A549 (cell line): ENCODE measurements at regions not wholly inside any gene's neighbourhood (a gene's known extent, or its start where the extent isn't known, plus 50 kb on each side); places are given as distances from the start of the nearest gene placed in this dataset.

Experiments
- ATAC-seq, 2 experiments: fragments of 200-7000 bp in 1 of 2; fragments of >200 bp in 1 of 2; cut with Nextera tagmentation in 1 of 2; cut with Tn5 transposase in 1 of 2; 3 replicates each; pipeline versions ENCODE4 v1.8.0 to v1.9.1; 2018 to 2020; ENCODE audit warnings: mild to moderate bottlenecking in 1 of 2, moderate library complexity in 1 of 2
- CTCF ChIA-PET: fragments of 300-600 bp; sonication (Branson Sonifier 250); formaldehyde crosslinking; extraction: SDS; loops from one replicate; lab custom pipeline; 2021; ENCODE audit warnings: antibody characterized with exemption, inconsistent platforms; lab: Yijun Ruan, JAX
- POLR2A ChIA-PET: fragments of 350-600 bp; formaldehyde crosslinking; extraction: SDS; loops from one replicate; lab custom pipeline; 2021; ENCODE audit warnings: antibody characterized with exemption, inconsistent platforms; lab: Yijun Ruan, JAX
- DNase-seq, 2 experiments: peaks; one replicate each; pipeline versions ENCODE4 v3.0.0 to v3.0.0-alpha.2; 2011 to 2016; ENCODE audit warnings: low read depth in 1 of 2, low spot score in 1 of 2
- FAIRE-seq: peaks from 2 replicates; lab custom pipeline; 2011; peaks lifted over from hg19 to GRCh38; lab: Jason Lieb, UNC
- H3K27ac ChIP-seq, 2 experiments: fragments of >200 bp; sonication (Bioruptor Twin); formaldehyde crosslinking; 3 replicates each; pipeline ENCODE4 v1.5.1; 2016 to 2017
- H3K4me1 ChIP-seq: fragments of >200 bp; sonication (Bioruptor Twin); formaldehyde crosslinking; 3 replicates; pipeline ENCODE4 v1.6.1; 2016
- H3K4me2 ChIP-seq: fragments of >200 bp; sonication (Bioruptor Twin); formaldehyde crosslinking; 3 replicates; pipeline ENCODE4 v1.6.1; 2016
- H3K4me3 ChIP-seq: fragments of >200 bp; sonication (Bioruptor Twin); formaldehyde crosslinking; 3 replicates; pipeline ENCODE4 v1.5.1; 2016
- H3K9me3 ChIP-seq: fragments of >200 bp; sonication (Bioruptor Twin); formaldehyde crosslinking; 3 replicates; pipeline ENCODE4 v1.6.1; 2016
- BHLHE40 ChIP-seq: IDR thresholded peaks from 2 replicates; pipeline ENCODE4 v1.6.1; 2012; ENCODE audit warnings: low read depth, low read length, inconsistent platforms
- CEBPB ChIP-seq, 2 experiments: fragments of >200 bp in 1 of 2; sonication (Bioruptor Twin) in 1 of 2; formaldehyde crosslinking in 1 of 2; IDR thresholded peaks; 2 replicates each; pipeline ENCODE4 v1.6.1; 2012 to 2016
- CHD2 ChIP-seq: fragments of 150-350 bp; IDR thresholded peaks from 2 replicates; pipeline ENCODE4 v1.6.1; 2014; ENCODE audit warnings: low read length; ENCODE audit not compliant: partially characterized antibody
- CHD4 ChIP-seq: fragments of 200-600 bp; sonication (generic); IDR thresholded peaks from 2 replicates; pipeline ENCODE4 v1.6.1; 2016; ENCODE audit warnings: antibody characterized with exemption, mild to moderate bottlenecking, borderline replicate concordance
- EP300 ChIP-seq, 2 experiments: fragments of >200 bp; sonication (Bioruptor Twin); formaldehyde crosslinking; IDR thresholded peaks; 2 replicates in 1 of 2; 3 replicates in 1 of 2; pipeline ENCODE4 v1.6.1; 2016 to 2017
- FOSL2 ChIP-seq, 2 experiments: fragments of 450-650 bp in 1 of 2; fragments of >200 bp in 1 of 2; sonication (Bioruptor Twin) in 1 of 2; formaldehyde crosslinking; IDR thresholded peaks; 2 replicates each; pipeline versions ENCODE4 v1.5.0 to v1.6.1; 2016 to 2020; ENCODE audit warnings: mild to moderate bottlenecking in 1 of 2, moderate library complexity in 1 of 2
- FOXS1 ChIP-seq: fragments of 250-450 bp; sonication (Bioruptor Pico); IDR thresholded peaks from 2 replicates; pipeline ENCODE4 v1.5.0; 2020; ENCODE audit warnings: mild to moderate bottlenecking, moderate library complexity
- HDAC2 ChIP-seq: fragments of 200-600 bp; sonication (generic); IDR thresholded peaks from 2 replicates; pipeline ENCODE4 v1.6.1; 2016
- HEYL ChIP-seq: fragments of 250-450 bp; sonication (Bioruptor Pico); IDR thresholded peaks from 2 replicates; pipeline ENCODE4 v1.8.0; 2021; ENCODE audit warnings: mild to moderate bottlenecking, moderate library complexity
- HOXA7 ChIP-seq: fragments of 250-450 bp; sonication (Bioruptor Pico); IDR thresholded peaks from 2 replicates; pipeline ENCODE4 v1.5.0; 2020; ENCODE audit warnings: mild to moderate bottlenecking, moderate library complexity
- HOXB13 ChIP-seq: fragments of 250-450 bp; sonication (Bioruptor Pico); IDR thresholded peaks from 2 replicates; pipeline ENCODE4 v1.5.0; 2020; ENCODE audit warnings: low read depth, mild to moderate bottlenecking, moderate library complexity
- JUN ChIP-seq, 2 experiments: fragments of >200 bp; sonication (Bioruptor Twin); formaldehyde crosslinking; IDR thresholded peaks; 2 replicates in 1 of 2; 3 replicates in 1 of 2; pipeline ENCODE4 v1.6.1; 2016 to 2017
- KDM5A ChIP-seq: fragments of 200-600 bp; sonication (generic); IDR thresholded peaks from 2 replicates; pipeline ENCODE4 v1.6.1; 2016; ENCODE audit warnings: antibody characterized with exemption, mild to moderate bottlenecking
- MAFK ChIP-seq: fragments of 450-650 bp; IDR thresholded peaks from 2 replicates; pipeline ENCODE4 v1.6.1; 2014; ENCODE audit not compliant: partially characterized antibody
- MAZ ChIP-seq: fragments of 150-350 bp; IDR thresholded peaks from 2 replicates; pipeline ENCODE4 v1.6.1; 2014; ENCODE audit warnings: antibody characterized with exemption, low read depth, low read length, borderline replicate concordance
- MYC ChIP-seq: IDR thresholded peaks from 2 replicates; pipeline ENCODE4 v1.6.1; 2012; ENCODE audit warnings: mild to moderate bottlenecking, inconsistent platforms, low read length, improper control_type of control experiment, borderline replicate concordance
- NR3C1 ChIP-seq: fragments of >200 bp; sonication (Bioruptor Twin); formaldehyde crosslinking; IDR thresholded peaks from 3 replicates; pipeline ENCODE4 v1.6.1; 2017
- PHF8 ChIP-seq: fragments of 200-600 bp; sonication (generic); IDR thresholded peaks from 2 replicates; pipeline ENCODE4 v1.6.1; 2016; ENCODE audit warnings: low read depth, mild to moderate bottlenecking, antibody characterized with exemption, moderate library complexity, borderline replicate concordance
- RAD21 ChIP-seq, 2 experiments: fragments of >200 bp in 1 of 2; sonication (Bioruptor Twin) in 1 of 2; formaldehyde crosslinking in 1 of 2; IDR thresholded peaks in 1 of 2; conservative IDR thresholded peaks in 1 of 2; 2 replicates in 1 of 2; 3 replicates in 1 of 2; pipeline ENCODE4 v1.6.1; 2012 to 2018; ENCODE audit warnings: inconsistent platforms in 1 of 2
- RCOR1 ChIP-seq: fragments of 150-350 bp; IDR thresholded peaks from 2 replicates; pipeline ENCODE4 v1.6.1; 2014; ENCODE audit warnings: antibody characterized with exemption, low read length, low read depth
- SREBF2 ChIP-seq: fragments of 450-650 bp; IDR thresholded peaks from 2 replicates; pipeline ENCODE4 v1.6.1; 2014; ENCODE audit warnings: mild to moderate bottlenecking, moderate library complexity
- TFCP2L1 ChIP-seq: fragments of 250-450 bp; sonication (Bioruptor Pico); IDR thresholded peaks from 2 replicates; pipeline ENCODE4 v1.5.0; 2021; ENCODE audit warnings: mild to moderate bottlenecking
- ZC3H11A ChIP-seq: fragments of 450-650 bp; IDR thresholded peaks from 2 replicates; pipeline ENCODE4 v1.6.1; 2014; ENCODE audit warnings: antibody characterized with exemption, mild to moderate bottlenecking
- ZSCAN20 ChIP-seq: fragments of 250-450 bp; sonication (Bioruptor Pico); IDR thresholded peaks from 2 replicates; pipeline ENCODE4 v1.8.0; 2022; ENCODE audit warnings: mild to moderate bottlenecking, moderate library complexity
- WGBS: methylation state at CpG from one replicate; pipeline ENCODE4 v1.1.6; 2017; ENCODE audit errors: missing lambda C conversion rate; 5-methylcytosine and 5-hydroxymethylcytosine counted together
- TF ChIP-seq, protein P1 (sequence below): IDR thresholded peaks from 2 replicates; pipeline ENCODE4 v1.6.1; 2012
- TF ChIP-seq, protein P2 (sequence below): fragments of 250-450 bp; sonication (Bioruptor Pico); IDR thresholded peaks from 2 replicates; pipeline ENCODE4 v1.5.0; 2021; ENCODE audit warnings: mild to moderate bottlenecking, moderate library complexity, borderline replicate concordance
- TF ChIP-seq, protein P3 (sequence below): fragments of >200 bp; sonication (Bioruptor Twin); formaldehyde crosslinking; IDR thresholded peaks from 3 replicates; pipeline ENCODE4 v1.6.1; 2016
- TF ChIP-seq, protein P4 (sequence below): IDR thresholded peaks from 2 replicates; pipeline ENCODE4 v1.6.1; 2012

DNA sequence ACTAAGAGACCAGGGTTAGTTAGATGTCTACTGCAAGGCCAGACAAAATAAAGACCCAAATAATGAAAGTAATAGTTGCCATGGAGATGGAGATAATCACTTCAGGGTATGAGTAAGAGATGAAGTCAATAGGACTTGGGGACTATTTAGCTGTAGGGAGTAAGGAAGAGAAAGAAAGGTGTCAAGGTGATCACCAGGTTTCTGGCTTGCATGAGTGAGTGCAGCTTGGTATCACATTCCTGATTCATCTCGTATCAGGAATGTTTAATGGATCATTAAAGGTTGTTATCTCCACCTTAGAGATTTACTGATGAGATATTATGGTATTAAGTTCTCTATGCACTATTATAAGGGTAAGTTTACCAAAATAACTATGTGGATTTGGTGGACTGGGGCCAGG lies 357.4 kb upstream of the ATP11B start:
- H3K27ac ChIP-seq, result no peak overlapping the region
- TF ChIP-seq KDM5A (no peak), SREBF2 (no peak), RAD21 (conservative IDR thresholded peaks at IDR 0.05 in 1 of 2, IDR thresholded peaks at IDR 0.05 in 1 of 2) (no peak), CEBPB (IDR thresholded peaks at IDR 0.05) (no peak), EP300 (IDR thresholded peaks at IDR 0.05) (no peak), ZSCAN20 (CRISPR knock-in tag) (no peak), CHD4 (no peak), MAZ (no peak), BHLHE40 (no peak), MAFK (no peak), FOSL2 (IDR thresholded peaks at IDR 0.05) (no peak), FOSL2 (CRISPR knock-in tag; IDR thresholded peaks at IDR 0.05) (no peak), JUN (IDR thresholded peaks at IDR 0.05) (no peak), TFCP2L1 (CRISPR knock-in tag) (no peak), FOXS1 (CRISPR knock-in tag) (no peak)
- TF ChIP-seq, protein P1, sequence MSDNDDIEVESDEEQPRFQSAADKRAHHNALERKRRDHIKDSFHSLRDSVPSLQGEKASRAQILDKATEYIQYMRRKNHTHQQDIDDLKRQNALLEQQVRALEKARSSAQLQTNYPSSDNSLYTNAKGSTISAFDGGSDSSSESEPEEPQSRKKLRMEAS, result no peak
- TF ChIP-seq, protein P2, sequence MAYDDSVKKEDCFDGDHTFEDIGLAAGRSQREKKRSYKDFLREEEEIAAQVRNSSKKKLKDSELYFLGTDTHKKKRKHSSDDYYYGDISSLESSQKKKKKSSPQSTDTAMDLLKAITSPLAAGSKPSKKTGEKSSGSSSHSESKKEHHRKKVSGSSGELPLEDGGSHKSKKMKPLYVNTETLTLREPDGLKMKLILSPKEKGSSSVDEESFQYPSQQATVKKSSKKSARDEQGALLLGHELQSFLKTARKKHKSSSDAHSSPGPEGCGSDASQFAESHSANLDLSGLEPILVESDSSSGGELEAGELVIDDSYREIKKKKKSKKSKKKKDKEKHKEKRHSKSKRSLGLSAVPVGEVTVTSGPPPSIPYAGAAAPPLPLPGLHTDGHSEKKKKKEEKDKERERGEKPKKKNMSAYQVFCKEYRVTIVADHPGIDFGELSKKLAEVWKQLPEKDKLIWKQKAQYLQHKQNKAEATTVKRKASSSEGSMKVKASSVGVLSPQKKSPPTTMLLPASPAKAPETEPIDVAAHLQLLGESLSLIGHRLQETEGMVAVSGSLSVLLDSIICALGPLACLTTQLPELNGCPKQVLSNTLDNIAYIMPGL, result no peak
- TF ChIP-seq, all 56 proteins: peak for 0
- ChIA-PET POLR2A (no interaction called here), CTCF (no interaction called here)
- H3K9me3 ChIP-seq, result no peaks in the 10 kb centered on the region
- H3K4me1 ChIP-seq, result no peaks in the 10 kb centered on the region
- H3K4me3 ChIP-seq, result no peak overlapping the region
- FAIRE-seq, result no peak
- WGBS, result 8% methylated on average over 1 of the region's 1 CpG
- DNase-seq, result no peak
- no peak for ATAC-seq
- no peak overlapping the region for H3K4me2 ChIP-seq

DNA sequence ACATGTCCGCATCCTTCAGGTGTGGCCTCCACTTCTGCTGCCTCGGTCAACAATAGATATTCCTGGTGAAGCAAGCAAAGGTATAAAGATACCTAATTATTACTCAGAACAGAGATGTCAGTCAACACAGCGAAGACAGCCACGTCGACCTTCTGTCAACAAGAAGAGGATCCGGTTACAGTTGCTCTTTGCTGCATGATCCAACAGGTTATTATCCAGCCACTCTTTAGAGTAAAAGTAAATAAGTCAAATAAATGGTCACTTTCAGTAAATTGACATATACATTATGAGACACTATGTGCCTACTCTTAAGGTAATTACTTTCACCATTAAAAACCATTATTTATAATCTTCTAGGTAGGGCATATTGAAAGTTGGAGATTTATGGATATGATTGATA lies 356.8 kb upstream of the ATP11B start:
- H3K4me1 ChIP-seq, result no peaks in the 10 kb centered on the region
- no peak overlapping the region for H3K4me3 ChIP-seq
- FAIRE-seq (no peak), ATAC-seq (no peak), DNase-seq (no peak)
- CTCF ChIA-PET, result no interaction called here
- no peak overlapping the region for H3K27ac ChIP-seq
- POLR2A ChIA-PET, result no interaction called here
- 21% methylated on average over 6 of the region's 6 CpGs for WGBS
- H3K9me3 ChIP-seq, result no peaks in the 10 kb centered on the region
- TF ChIP-seq KDM5A, result no peak
- TF ChIP-seq RCOR1, result no peak
- TF ChIP-seq CEBPB (IDR thresholded peaks at IDR 0.05), result no peak
- no peak for TF ChIP-seq BHLHE40
- TF ChIP-seq NR3C1, result no peak
- no peak for TF ChIP-seq MAFK
- TF ChIP-seq HEYL (CRISPR knock-in tag), result no peak
- TF ChIP-seq HDAC2, result no peak
- TF ChIP-seq EP300 (IDR thresholded peaks at IDR 0.05), result no peak
- TF ChIP-seq HOXA7 (CRISPR knock-in tag), result no peak
- no peak for TF ChIP-seq PHF8
- TF ChIP-seq CHD4, result no peak
- TF ChIP-seq, protein P3, sequence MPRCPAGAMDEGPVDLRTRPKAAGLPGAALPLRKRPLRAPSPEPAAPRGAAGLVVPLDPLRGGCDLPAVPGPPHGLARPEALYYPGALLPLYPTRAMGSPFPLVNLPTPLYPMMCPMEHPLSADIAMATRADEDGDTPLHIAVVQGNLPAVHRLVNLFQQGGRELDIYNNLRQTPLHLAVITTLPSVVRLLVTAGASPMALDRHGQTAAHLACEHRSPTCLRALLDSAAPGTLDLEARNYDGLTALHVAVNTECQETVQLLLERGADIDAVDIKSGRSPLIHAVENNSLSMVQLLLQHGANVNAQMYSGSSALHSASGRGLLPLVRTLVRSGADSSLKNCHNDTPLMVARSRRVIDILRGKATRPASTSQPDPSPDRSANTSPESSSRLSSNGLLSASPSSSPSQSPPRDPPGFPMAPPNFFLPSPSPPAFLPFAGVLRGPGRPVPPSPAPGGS, result no peak
- TF ChIP-seq, protein P2, result no peak
- TF ChIP-seq HOXB13, result no peak
- no peak for TF ChIP-seq MYC
- TF ChIP-seq, protein P4, sequence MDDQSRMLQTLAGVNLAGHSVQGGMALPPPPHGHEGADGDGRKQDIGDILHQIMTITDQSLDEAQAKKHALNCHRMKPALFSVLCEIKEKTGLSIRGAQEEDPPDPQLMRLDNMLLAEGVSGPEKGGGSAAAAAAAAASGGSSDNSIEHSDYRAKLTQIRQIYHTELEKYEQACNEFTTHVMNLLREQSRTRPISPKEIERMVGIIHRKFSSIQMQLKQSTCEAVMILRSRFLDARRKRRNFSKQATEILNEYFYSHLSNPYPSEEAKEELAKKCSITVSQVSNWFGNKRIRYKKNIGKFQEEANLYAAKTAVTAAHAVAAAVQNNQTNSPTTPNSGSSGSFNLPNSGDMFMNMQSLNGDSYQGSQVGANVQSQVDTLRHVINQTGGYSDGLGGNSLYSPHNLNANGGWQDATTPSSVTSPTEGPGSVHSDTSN, result no peak
- TF ChIP-seq CHD2, result no peak
- no peak for TF ChIP-seq ZC3H11A
- H3K4me2 ChIP-seq, result no peak overlapping the region
